Left ventricle myocardium inferior (tissue), 1 donor: ENCODE measurements at regions not wholly inside any gene's neighbourhood (a gene's known extent, or its start where the extent isn't known, plus 50 kb on each side); places are given as distances from the start of the nearest gene placed in this dataset.
"Not testable (repeated sequence)": the region's sequence is repeated elsewhere in the genome, so short reads cannot be mapped to it uniquely, and the experiment has no call there.

Source experiments
- DNase-seq: peaks from one replicate; pipeline ENCODE4 v3.0.0-alpha.2; 2020
- H3K27ac ChIP-seq: fragments of 200-600 bp; replicated peaks from 2 replicates; pipeline ENCODE4 v1.8.0; 2021
- H3K27me3 ChIP-seq: fragments of 200-600 bp; 2 replicates; pipeline ENCODE4 v1.8.0; 2021; ENCODE audit warnings: low read depth
- H3K36me3 ChIP-seq: fragments of 200-600 bp; 2 replicates; pipeline ENCODE4 v1.8.0; 2021
- H3K4me1 ChIP-seq: fragments of 200-600 bp; 2 replicates; pipeline ENCODE4 v1.8.0; 2021
- H3K4me3 ChIP-seq: fragments of 200-600 bp; 2 replicates; pipeline ENCODE4 v1.8.0; 2021; ENCODE audit warnings: mild to moderate bottlenecking, moderate library complexity
- H3K9me3 ChIP-seq: fragments of 200-600 bp; replicated peaks from 2 replicates; pipeline ENCODE4 v1.8.0; 2021
- CTCF ChIP-seq: fragments of 200-600 bp; IDR thresholded peaks from 2 replicates; pipeline ENCODE4 v1.8.0; 2021; ENCODE audit warnings: antibody characterized with exemption, mild to moderate bottlenecking, borderline replicate concordance
- intact Hi-C: fragments of 100-400 bp; cut with micrococcal nuclease; formaldehyde crosslinking; loops from one replicate; pipeline ENCODE4 v1.11.0; 2022
- donor health status: DM: no; HTN: yes; CAD: no; lungs with severe emphysema.

- Histone ChIP-seq H3K36me3 (no peaks in the 10 kb centered on the region), H3K27ac (no peak overlapping the region), H3K4me3 (no peak overlapping the region), H3K9me3 (peaks cover 30% of the 10 kb centered on the region), H3K4me1 (no peaks in the 10 kb centered on the region), H3K27me3 (no peaks in the 10 kb centered on the region)
- intact Hi-C loops: no loop called here
- no peak for DNase-seq
- no peak for TF ChIP-seq CTCF
These were observed 966.0 kb upstream of the COX7C start for GRCh38 chr5:85651731-85652130.

- intact Hi-C loops, DNase-seq, H3K27me3 ChIP-seq, H3K36me3 ChIP-seq, H3K4me3 ChIP-seq, H3K4me1 ChIP-seq, H3K27ac ChIP-seq: not testable (repeated sequence)
- peaks cover 30% of the 10 kb centered on the region for H3K9me3 ChIP-seq
These were observed 963.6 kb upstream of the COX7C start for GRCh38 chr5:85654144-85654543.

GRCh38 chr5:85656050-85656449, 961.7 kb upstream of the COX7C start:
- no peaks in the 10 kb centered on the region for H3K36me3 ChIP-seq
- no peak for TF ChIP-seq CTCF
- no peak for DNase-seq
- H3K27ac ChIP-seq: no peak overlapping the region
- H3K4me1 ChIP-seq: no peaks in the 10 kb centered on the region
- peaks cover 30% of the 10 kb centered on the region for H3K9me3 ChIP-seq
- intact Hi-C loops: no loop called here
- H3K27me3 ChIP-seq: no peaks in the 10 kb centered on the region
- H3K4me3 ChIP-seq: no peak overlapping the region

DNA sequence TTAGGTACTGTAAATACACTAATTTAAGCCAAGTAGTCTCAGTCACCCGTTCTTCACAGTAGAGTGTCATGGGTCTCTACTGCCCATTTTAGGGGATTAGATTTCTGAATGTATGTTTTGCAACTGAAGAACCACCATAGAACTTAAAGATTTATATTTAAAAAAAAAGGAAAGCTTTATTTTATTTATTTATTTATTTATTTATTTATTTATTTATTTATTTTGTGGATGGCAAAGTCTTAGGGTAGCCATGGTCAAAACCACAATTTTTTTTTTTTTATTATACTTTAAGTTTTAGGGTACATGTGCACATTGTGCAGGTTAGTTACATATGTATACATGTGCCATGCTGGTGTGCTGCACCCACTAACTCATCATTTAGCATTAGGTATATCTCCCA, 960.4 kb upstream of the COX7C start:
- H3K27me3 ChIP-seq, H3K27ac ChIP-seq, H3K4me1 ChIP-seq, H3K4me3 ChIP-seq, DNase-seq, intact Hi-C loops, H3K36me3 ChIP-seq: not testable (repeated sequence)
- H3K9me3 ChIP-seq: peaks cover 30% of the 10 kb centered on the region

DNA sequence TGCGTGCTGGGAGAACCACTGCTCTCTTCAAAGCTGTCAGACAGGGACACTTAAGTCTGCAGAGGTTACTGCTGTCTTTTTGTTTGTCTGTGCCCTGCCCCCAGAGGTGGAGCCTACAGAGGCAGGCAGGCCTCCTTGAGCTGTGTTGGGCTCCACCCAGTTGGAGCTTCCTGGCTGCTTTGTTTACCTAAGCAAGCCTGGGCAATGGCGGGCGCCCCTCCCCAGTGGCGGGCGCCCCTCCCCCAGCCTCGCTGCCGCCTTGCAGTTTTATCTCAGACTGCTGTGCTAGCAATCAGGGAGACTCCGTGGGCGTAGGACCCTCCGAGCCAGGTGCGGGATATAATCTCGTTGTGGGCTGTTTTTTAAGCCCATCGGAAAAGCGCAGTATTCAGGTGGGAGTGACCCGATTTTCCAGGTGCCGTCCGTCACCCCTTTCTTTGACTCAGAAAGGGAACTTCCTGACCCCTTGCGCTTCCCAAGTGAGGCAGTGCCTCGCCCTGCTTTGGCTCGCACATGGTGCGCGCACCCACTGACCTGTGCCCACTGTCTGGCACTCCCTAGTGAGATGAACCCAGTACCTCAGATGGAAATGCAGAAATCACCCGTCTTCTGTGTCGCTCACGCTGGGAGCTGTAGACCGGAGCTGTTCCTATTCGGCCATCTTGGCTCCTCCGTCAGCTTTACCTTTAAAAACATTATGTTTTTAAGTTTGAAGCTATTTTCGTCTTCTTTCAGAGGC, 954.6 kb upstream of the COX7C start:
- H3K4me3 ChIP-seq, H3K4me1 ChIP-seq, intact Hi-C loops, H3K27ac ChIP-seq, H3K36me3 ChIP-seq, H3K27me3 ChIP-seq, H3K9me3 ChIP-seq, DNase-seq: not testable (repeated sequence)

GRCh38 chr5:85663708-85664031, 954.1 kb upstream of the COX7C start:
- H3K4me3 ChIP-seq: no peak overlapping the region
- no peaks in the 10 kb centered on the region for H3K4me1 ChIP-seq
- no peaks in the 10 kb centered on the region for H3K36me3 ChIP-seq
- no peak overlapping the region for H3K27ac ChIP-seq
- TF ChIP-seq CTCF: no peak
- H3K9me3 ChIP-seq: peaks cover 5% of the 10 kb centered on the region
- intact Hi-C loops: no loop called here
- no peaks in the 10 kb centered on the region for H3K27me3 ChIP-seq
- no peak for DNase-seq

- Histone ChIP-seq H3K27me3 (no peaks in the 10 kb centered on the region), H3K9me3 (peaks cover 5% of the 10 kb centered on the region), H3K36me3 (no peaks in the 10 kb centered on the region), H3K4me1 (no peaks in the 10 kb centered on the region), H3K27ac (no peak overlapping the region), H3K4me3 (no peak overlapping the region)
- DNase-seq: no peak
- intact Hi-C loops: no loop called here
- no peak for TF ChIP-seq CTCF
These were observed 947.3 kb upstream of the COX7C start for GRCh38 chr5:85670417-85670816.
